Heart left ventricle (tissue), 16 donors: ENCODE measurements at regions not wholly inside any gene's neighbourhood (a gene's known extent, or its start where the extent isn't known, plus 50 kb on each side); places are given as distances from the start of the nearest gene placed in this dataset.

Experiments
- ATAC-seq, 4 donors: fragments of 200-7000 bp; cut with Tn5 transposase; one replicate each; pipeline ENCODE4 v1.9.1; 2020 to 2022; ENCODE audit warnings: moderate library complexity in 4 of 4, mild to moderate bottlenecking in 3 of 4, moderate number of reproducible peaks in 1 of 4
- DNase-seq, 5 donors: peaks; one replicate each; pipeline ENCODE4 v3.0.0-alpha.2; 2020
- H3K27ac ChIP-seq, 12 donors: fragments of 200-600 bp; sonication (generic) in 4 of 12; one replicate each; pipeline versions ENCODE4 v1.5.0 to v1.8.0; 2016 to 2022; ENCODE audit warnings: mild to moderate bottlenecking in 2 of 12
- H3K27me3 ChIP-seq, 9 donors: fragments of 200-600 bp; sonication (generic) in 2 of 9; one replicate each; pipeline versions ENCODE4 v1.5.1 to v1.8.0; 2016 to 2022; ENCODE audit warnings: mild to moderate bottlenecking in 3 of 9
- H3K36me3 ChIP-seq, 9 donors: fragments of 200-600 bp; sonication (generic) in 2 of 9; one replicate each; pipeline versions ENCODE4 v1.5.0 to v1.8.0; 2018 to 2022; ENCODE audit warnings: mild to moderate bottlenecking in 2 of 9
- H3K4me1 ChIP-seq, 12 donors: fragments of 200-600 bp; sonication (generic) in 4 of 12; one replicate each; pipeline versions ENCODE4 v1.5.0 to v1.8.0; 2016 to 2022; ENCODE audit warnings: mild to moderate bottlenecking in 3 of 12
- H3K4me3 ChIP-seq, 12 donors: fragments of 200-600 bp; sonication (generic) in 4 of 12; one replicate each; pipeline versions ENCODE4 v1.5.0 to v1.8.0; 2017 to 2022; ENCODE audit warnings: mild to moderate bottlenecking in 9 of 12, moderate library complexity in 4 of 12
- H3K9me3 ChIP-seq, 12 donors: fragments of 200-600 bp; sonication (generic) in 4 of 12; one replicate each; pipeline versions ENCODE4 v1.5.0 to v1.8.0; 2016 to 2022; ENCODE audit warnings: mild to moderate bottlenecking in 1 of 12
- POLR2A ChIP-seq, 2 donors: fragments of 450-650 bp; IDR thresholded peaks; one replicate each; pipeline ENCODE4 v1.6.1; 2017; ENCODE audit warnings: antibody characterized with exemption in 2 of 2, mild to moderate bottlenecking in 2 of 2, moderate library complexity in 2 of 2
- WGBS, 4 donors: extraction: QIAGEN DNeasy Blood & Tissue Kit in 2 of 4; methylation state at CpG; one replicate each; pipeline versions ENCODE4 v1.1.5 to v1.1.7; 2013 to 2018; 5-methylcytosine and 5-hydroxymethylcytosine counted together
- intact Hi-C, 10 donors: fragments of 100-400 bp; cut with DNase I; formaldehyde crosslinking; loops; one replicate each; pipeline versions ENCODE4 v1.11.1 to v1.14.2; 2022
- TF ChIP-seq, protein P1 (sequence below), 12 donors: fragments of 200-600 bp; sonication (generic) in 4 of 12; IDR thresholded peaks; one replicate each; pipeline versions ENCODE4 v1.5.0 to v1.8.0; 2018 to 2022; ENCODE audit warnings: antibody characterized with exemption in 12 of 12, mild to moderate bottlenecking in 5 of 12
- donor health status: ischemic (EF 13 %, LVEDD 7.1; RV severe dilation, severe dysfunction).
- donor health status: healthy with polysubstance abuse.
- donor health status: DM: no; HTN: yes; CAD: no.
- donor health status: DM: no; HTN: no; CAD: no.
- donor health status: ischemic (EF 25% LVEDD 6.9; RV normal size, moderate dysfunction).
- donor health status: ischemic (EF 25% LVEDD 5.7; RV mildly dilated, moderate dysfunction).
- donor health status: healthy.
- donor health status: DM: yes; HTN: yes; CAD: no.
- donor health status: ischemic (EF 35%, LVEDD 5.7; RV mildly dilated, moderate dysfunction).
- donor health status: nonischemic (EF 11% LVEDD 7.7; RV severe dilation, severe dysfunction).
- donor health status: DM: yes; HTN: yes; CAD: no.
- donor health status: PGD.
- donor health status: ischemic (EF 29% LVEDD 5.4; RV normal size, mild dysfunction).
- donor health status: nonischemic (EF 23%, LVEDD 6.1; RV moderate dilation, normal function).

DNA sequence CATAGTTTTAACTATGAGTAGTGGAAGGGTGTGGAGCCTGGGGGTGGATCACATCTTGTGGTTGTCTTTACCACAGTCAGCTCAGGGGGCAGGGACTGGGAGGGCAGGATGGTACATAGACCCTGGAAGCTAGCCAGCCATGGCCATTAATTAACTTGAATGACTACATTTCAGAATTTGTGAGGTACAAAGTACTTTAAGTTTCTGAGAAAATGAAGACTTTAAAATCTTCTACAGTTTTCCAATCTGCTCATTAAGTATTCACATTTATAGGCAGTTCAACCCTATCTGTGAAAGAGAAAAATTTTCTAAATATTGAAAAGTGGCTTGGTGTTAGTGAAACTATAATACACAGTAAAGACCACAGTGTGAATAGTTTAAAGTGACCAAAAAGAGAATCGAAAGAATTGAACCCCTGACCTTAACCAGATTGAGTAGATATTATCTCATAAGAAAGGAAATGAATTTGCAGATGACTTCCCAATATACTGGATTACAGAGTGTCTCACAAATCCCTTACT, 234.2 kb upstream of the MEF2C start:
- H3K4me3 ChIP-seq: no peak overlapping the region
- WGBS, 4 donors: 50 to 75% (median 58%) methylated on average over 1 of the region's 1 CpG
- intact Hi-C loops: no loop called here
- TF ChIP-seq, protein P1, sequence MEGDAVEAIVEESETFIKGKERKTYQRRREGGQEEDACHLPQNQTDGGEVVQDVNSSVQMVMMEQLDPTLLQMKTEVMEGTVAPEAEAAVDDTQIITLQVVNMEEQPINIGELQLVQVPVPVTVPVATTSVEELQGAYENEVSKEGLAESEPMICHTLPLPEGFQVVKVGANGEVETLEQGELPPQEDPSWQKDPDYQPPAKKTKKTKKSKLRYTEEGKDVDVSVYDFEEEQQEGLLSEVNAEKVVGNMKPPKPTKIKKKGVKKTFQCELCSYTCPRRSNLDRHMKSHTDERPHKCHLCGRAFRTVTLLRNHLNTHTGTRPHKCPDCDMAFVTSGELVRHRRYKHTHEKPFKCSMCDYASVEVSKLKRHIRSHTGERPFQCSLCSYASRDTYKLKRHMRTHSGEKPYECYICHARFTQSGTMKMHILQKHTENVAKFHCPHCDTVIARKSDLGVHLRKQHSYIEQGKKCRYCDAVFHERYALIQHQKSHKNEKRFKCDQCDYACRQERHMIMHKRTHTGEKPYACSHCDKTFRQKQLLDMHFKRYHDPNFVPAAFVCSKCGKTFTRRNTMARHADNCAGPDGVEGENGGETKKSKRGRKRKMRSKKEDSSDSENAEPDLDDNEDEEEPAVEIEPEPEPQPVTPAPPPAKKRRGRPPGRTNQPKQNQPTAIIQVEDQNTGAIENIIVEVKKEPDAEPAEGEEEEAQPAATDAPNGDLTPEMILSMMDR (IDR thresholded peaks at IDR 0.05): no peak
- TF ChIP-seq POLR2A (IDR thresholded peaks at IDR 0.05): no peak
- no peaks in the 10 kb centered on the region for H3K36me3 ChIP-seq
- ATAC-seq (no peak), DNase-seq (no peak)
- H3K27ac ChIP-seq: no peak overlapping the region
- H3K4me1 ChIP-seq: peaks cover 0 to 14% (median 0%) of the 10 kb centered on the region in 12 donors
- no peaks in the 10 kb centered on the region for H3K9me3 ChIP-seq
- H3K27me3 ChIP-seq: no peaks in the 10 kb centered on the region

DNA sequence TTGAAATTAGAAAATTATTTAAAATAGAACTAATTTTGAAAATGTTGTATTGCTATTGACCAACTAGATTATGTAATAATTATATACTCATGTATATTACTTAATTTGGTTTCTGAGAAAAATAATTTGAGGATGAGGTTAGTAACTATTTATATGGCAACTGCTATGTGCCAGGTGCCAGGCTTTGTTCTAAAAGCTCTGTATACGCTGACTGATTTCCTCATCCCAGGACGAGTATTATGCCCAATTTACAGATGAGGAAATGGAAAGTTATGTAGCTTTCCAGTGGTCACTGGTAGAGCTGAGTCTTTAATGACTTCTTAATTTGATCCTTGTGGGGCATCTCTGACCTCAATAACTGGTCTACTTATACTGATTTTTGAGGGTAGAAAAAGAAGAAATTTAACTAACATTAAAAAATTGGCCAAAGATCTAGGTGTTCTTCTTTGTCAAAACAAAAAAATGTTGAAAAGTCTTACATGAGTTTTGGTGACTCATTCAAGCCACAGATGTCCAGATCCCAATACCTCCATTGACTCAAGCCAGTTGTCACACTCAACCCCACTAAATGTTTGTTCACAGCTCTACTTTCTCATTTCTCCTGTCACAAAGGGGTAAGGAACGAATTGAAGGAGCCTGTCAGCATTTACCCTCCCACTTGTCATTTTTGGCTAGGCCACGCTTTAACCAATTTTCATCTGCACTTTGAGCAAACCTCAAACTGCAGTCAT, 228.1 kb upstream of the MEF2C start:
- intact Hi-C loops: no loop called here
- ATAC-seq (no peak), DNase-seq (no peak)
- TF ChIP-seq, protein P1 (IDR thresholded peaks at IDR 0.05): no peak
- no peak for TF ChIP-seq POLR2A (IDR thresholded peaks at IDR 0.05)
- Histone ChIP-seq H3K27ac (no peak overlapping the region), H3K4me3 (no peak overlapping the region), H3K9me3 (no peaks in the 10 kb centered on the region), H3K27me3 (no peaks in the 10 kb centered on the region), H3K36me3 (no peaks in the 10 kb centered on the region), H3K4me1 (no peaks in the 10 kb centered on the region)
- 71 to 77% (median 74%) methylated on average over 4 of the region's 4 CpGs for WGBS, 4 donors

GRCh38 chr5:89106480-89106879, 223.5 kb upstream of the MEF2C start:
- Histone ChIP-seq H3K27ac (no peak overlapping the region), H3K27me3 (no peaks in the 10 kb centered on the region), H3K36me3 (no peaks in the 10 kb centered on the region), H3K4me1 (no peaks in the 10 kb centered on the region), H3K4me3 (no peak overlapping the region), H3K9me3 (no peaks in the 10 kb centered on the region)
- intact Hi-C loops: no loop called here
- 68 to 71% (median 70%) methylated on average over 1 of the region's 1 CpG for WGBS, 4 donors
- ATAC-seq (no peak), DNase-seq (no peak)
- no peak for TF ChIP-seq POLR2A (IDR thresholded peaks at IDR 0.05)
- TF ChIP-seq, protein P1 (IDR thresholded peaks at IDR 0.05): no peak

GRCh38 chr5:89105836-89106235, 222.9 kb upstream of the MEF2C start:
- Histone ChIP-seq H3K27me3 (no peaks in the 10 kb centered on the region), H3K36me3 (no peaks in the 10 kb centered on the region), H3K4me3 (no peak overlapping the region), H3K4me1 (no peaks in the 10 kb centered on the region), H3K9me3 (no peaks in the 10 kb centered on the region), H3K27ac (no peak overlapping the region)
- intact Hi-C loops: no loop called here
- DNase-seq (no peak), ATAC-seq (no peak)
- 95 to 99% (median 97%) methylated on average over 2 of the region's 2 CpGs for WGBS, 4 donors
- TF ChIP-seq, protein P1 (IDR thresholded peaks at IDR 0.05): no peak
- no peak for TF ChIP-seq POLR2A (IDR thresholded peaks at IDR 0.05)
